ENCODE measurements at regions not wholly inside any gene's neighbourhood (a gene's known extent, or its start where the extent isn't known, plus 50 kb on each side); places are given as distances from the start of the nearest gene placed in this dataset.

GRCh38 chrX:10884246-10884645 is 226.9 kb upstream of the HCCS start (continued):
- no peak for TF ChIP-seq SKIL (IDR thresholded peaks at IDR 0.05; ENCODE audit: low read depth, poor library complexity, severe bottlenecking)

- ATAC-seq = no peak
- Histone ChIP-seq H3K4me1 (ENCODE audit: control insufficient read depth, insufficient read depth, low read length) (no peaks in the 10 kb centered on the region), H3K4me2 (ENCODE audit: control insufficient read depth, insufficient read depth) (no peak overlapping the region), H3K27ac (ENCODE audit: control insufficient read depth, insufficient read depth) (no peak overlapping the region), H4K20me1 (ENCODE audit: control insufficient read depth, insufficient read depth) (no peaks in the 10 kb centered on the region), H3K4me3 (no peak overlapping the region), H3K9ac (ENCODE audit: control insufficient read depth, insufficient read depth, low read length) (no peak overlapping the region), H2AFZ (ENCODE audit: control insufficient read depth, low read depth, low read length) (no peak overlapping the region), H3K9me3 (replicated peaks; ENCODE audit: control insufficient read depth, insufficient read depth, low read length) (no peaks in the 10 kb centered on the region), H3K27me3 (replicated peaks in 1 of 2; ENCODE audit: control insufficient read depth in 2 of 2, insufficient read depth in 2 of 2, low read length in 1 of 2) (no peaks in the 10 kb centered on the region), H3K36me3 (ENCODE audit: control insufficient read depth in 2 of 2, insufficient read depth in 2 of 2, low read length in 1 of 2) (no peaks in the 10 kb centered on the region), H3K79me2 (ENCODE audit: control insufficient read depth, insufficient read depth, low read length) (no peaks in the 10 kb centered on the region)
- no TSS peak for BruUV-seq (replicated peaks)
- no peak for TF ChIP-seq HCFC1 (IDR thresholded peaks at IDR 0.05; ENCODE audit: low read length)
- TF ChIP-seq, protein P1, sequence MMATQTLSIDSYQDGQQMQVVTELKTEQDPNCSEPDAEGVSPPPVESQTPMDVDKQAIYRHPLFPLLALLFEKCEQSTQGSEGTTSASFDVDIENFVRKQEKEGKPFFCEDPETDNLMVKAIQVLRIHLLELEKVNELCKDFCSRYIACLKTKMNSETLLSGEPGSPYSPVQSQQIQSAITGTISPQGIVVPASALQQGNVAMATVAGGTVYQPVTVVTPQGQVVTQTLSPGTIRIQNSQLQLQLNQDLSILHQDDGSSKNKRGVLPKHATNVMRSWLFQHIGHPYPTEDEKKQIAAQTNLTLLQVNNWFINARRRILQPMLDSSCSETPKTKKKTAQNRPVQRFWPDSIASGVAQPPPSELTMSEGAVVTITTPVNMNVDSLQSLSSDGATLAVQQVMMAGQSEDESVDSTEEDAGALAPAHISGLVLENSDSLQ (IDR thresholded peaks at IDR 0.05) = no peak
- no peak for TF ChIP-seq TAF1 (IDR thresholded peaks at IDR 0.05; ENCODE audit: borderline replicate concordance, low read depth, low read length)
- TF ChIP-seq CHD1 (IDR thresholded peaks at IDR 0.05; ENCODE audit: low read depth, low read length) = no peak
- no peak for TF ChIP-seq BRCA1 (IDR thresholded peaks at IDR 0.05; ENCODE audit: low read depth, low read length)
- TF ChIP-seq ZNF384 (IDR thresholded peaks at IDR 0.05; ENCODE audit: borderline replicate concordance, low read depth, low read length) = no peak
- TF ChIP-seq EED (IDR thresholded peaks at IDR 0.05; ENCODE audit: low read depth) = no peak
- TF ChIP-seq CEBPB (IDR thresholded peaks at IDR 0.05; ENCODE audit: borderline replicate concordance in 1 of 2, low read depth in 2 of 2, low read length in 2 of 2) = no peak
- no peak for TF ChIP-seq SIN3A (IDR thresholded peaks at IDR 0.05; ENCODE audit: low read depth, low read length)
- POLR2A ChIA-PET = no interaction called here
- CTCF ChIA-PET = no interaction called here
- SMC1A ChIA-PET (ENCODE audit: uncharacterized antibody, unreplicated experiment) = no interaction called here
- in situ Hi-C loops (cut with MboI) = no loop called here
- 3% methylated on average over 1 of the region's 1 CpG for WGBS (ENCODE audit: insufficient coverage, insufficient replicate concordance, low lambda C conversion rate, missing lambda C conversion rate)
- no peak for DNase-seq (ENCODE audit: low read depth, low spot score)
- RAD21 ChIA-PET (ENCODE audit: unreplicated experiment) = no interaction called here
- intact Hi-C loops (cut with micrococcal nuclease; ENCODE audit: unreplicated experiment) = no loop called here
- no peak for FAIRE-seq
These were observed 218.4 kb upstream of the HCCS start for GRCh38 chrX:10892621-10893225.
